Fibroblast of villous mesenchyme (primary cell): ENCODE measurements at regions not wholly inside any gene's neighbourhood (a gene's known extent, or its start where the extent isn't known, plus 50 kb on each side); places are given as distances from the start of the nearest gene placed in this dataset.

Experiments
- DNase-seq: peaks from one replicate; pipeline ENCODE4 v3.0.0-alpha.2; 2010; ENCODE audit warnings: low read depth
- H3K4me3 ChIP-seq: 2 replicates; pipeline ENCODE4 v1.5.1; 2011; ENCODE audit warnings: low read depth, mild to moderate bottlenecking, low read length
- TF ChIP-seq, protein P1 (sequence below): IDR thresholded peaks from 2 replicates; pipeline ENCODE4 v1.5.1; 2012; ENCODE audit warnings: low read depth, mild to moderate bottlenecking, low read length; ENCODE audit not compliant: insufficient read depth

DNA sequence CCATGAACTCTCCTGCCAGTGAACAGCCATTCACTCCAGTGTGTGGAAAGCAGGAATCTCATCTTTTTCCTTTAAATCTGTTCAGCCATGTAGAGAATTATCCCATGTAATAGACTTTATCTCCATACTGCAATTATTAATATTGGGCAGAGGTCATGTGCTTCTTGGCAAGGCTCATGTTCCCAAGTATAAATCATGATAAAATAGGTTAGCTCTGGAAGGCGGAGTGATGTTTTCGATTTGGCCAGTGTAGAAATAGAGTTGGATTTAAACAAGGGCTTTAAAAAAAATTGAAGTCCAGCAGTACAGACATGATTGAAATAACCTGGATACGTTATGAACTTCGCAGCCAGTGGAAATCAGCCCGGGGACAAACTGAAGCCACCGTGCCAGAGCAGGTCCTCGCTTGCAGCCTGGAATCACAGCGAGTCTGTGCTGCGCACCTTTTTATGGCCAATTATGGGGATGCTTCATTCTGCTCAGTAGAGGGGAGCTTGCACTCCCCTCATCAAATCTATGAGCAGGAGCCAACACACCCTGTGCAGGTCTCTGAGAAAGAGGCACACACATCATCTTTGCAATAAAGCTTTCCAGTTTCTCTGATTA, 654.0 kb upstream of the MKI67 start:
- no peak overlapping the region for H3K4me3 ChIP-seq
- DNase-seq = no peak
- TF ChIP-seq, protein P1, sequence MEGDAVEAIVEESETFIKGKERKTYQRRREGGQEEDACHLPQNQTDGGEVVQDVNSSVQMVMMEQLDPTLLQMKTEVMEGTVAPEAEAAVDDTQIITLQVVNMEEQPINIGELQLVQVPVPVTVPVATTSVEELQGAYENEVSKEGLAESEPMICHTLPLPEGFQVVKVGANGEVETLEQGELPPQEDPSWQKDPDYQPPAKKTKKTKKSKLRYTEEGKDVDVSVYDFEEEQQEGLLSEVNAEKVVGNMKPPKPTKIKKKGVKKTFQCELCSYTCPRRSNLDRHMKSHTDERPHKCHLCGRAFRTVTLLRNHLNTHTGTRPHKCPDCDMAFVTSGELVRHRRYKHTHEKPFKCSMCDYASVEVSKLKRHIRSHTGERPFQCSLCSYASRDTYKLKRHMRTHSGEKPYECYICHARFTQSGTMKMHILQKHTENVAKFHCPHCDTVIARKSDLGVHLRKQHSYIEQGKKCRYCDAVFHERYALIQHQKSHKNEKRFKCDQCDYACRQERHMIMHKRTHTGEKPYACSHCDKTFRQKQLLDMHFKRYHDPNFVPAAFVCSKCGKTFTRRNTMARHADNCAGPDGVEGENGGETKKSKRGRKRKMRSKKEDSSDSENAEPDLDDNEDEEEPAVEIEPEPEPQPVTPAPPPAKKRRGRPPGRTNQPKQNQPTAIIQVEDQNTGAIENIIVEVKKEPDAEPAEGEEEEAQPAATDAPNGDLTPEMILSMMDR = no peak

GRCh38 chr10:128781637-128782036, 655.4 kb upstream of the MKI67 start:
- DNase-seq = no peak
- no peak overlapping the region for H3K4me3 ChIP-seq
- TF ChIP-seq, protein P1 = no peak

GRCh38 chr10:128784444-128784843, 658.2 kb upstream of the MKI67 start:
- H3K4me3 ChIP-seq = no peak overlapping the region
- TF ChIP-seq, protein P1 = no peak
- DNase-seq = no peak

DNA sequence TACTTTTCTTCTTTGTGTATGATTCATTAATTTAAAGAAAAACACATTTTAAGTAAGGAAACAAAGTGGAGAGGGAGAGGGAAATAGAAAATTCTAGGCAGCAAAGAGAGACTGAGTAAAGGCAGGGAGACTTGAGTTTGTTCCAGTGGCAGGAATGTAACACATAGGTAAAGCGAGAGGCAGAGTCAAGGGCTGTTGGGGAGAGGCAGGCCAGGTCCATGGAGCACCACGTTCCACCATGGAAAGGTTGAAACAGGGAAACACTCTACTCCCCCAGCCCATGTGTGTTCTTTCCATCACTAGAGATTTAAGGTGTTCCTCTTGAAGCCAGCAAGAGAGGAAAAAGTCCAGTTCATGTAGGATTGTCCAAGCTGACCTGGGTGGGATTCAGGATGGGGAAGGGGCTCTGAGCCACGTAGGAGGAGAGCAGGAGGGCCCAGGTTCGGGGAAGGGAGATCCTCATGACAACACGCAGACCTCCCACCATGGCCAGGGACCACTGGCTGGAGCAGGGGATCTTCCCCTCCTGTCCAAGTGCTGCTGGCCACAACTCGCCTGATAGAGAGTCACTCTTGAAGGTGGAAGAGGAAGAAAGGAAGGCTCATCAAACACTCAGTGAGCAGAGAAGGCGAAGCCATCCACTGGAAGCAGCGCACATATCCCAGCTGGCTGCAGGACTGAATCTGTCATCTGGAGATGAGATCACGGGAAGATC, 666.4 kb upstream of the MKI67 start:
- TF ChIP-seq, protein P1 = no peak
- DNase-seq = no peak
- H3K4me3 ChIP-seq = no peak overlapping the region

GRCh38 chr10:128793726-128794655, 667.8 kb upstream of the MKI67 start:
- no peak overlapping the region for H3K4me3 ChIP-seq
- DNase-seq = no peak
- TF ChIP-seq, protein P1 = no peak

DNA sequence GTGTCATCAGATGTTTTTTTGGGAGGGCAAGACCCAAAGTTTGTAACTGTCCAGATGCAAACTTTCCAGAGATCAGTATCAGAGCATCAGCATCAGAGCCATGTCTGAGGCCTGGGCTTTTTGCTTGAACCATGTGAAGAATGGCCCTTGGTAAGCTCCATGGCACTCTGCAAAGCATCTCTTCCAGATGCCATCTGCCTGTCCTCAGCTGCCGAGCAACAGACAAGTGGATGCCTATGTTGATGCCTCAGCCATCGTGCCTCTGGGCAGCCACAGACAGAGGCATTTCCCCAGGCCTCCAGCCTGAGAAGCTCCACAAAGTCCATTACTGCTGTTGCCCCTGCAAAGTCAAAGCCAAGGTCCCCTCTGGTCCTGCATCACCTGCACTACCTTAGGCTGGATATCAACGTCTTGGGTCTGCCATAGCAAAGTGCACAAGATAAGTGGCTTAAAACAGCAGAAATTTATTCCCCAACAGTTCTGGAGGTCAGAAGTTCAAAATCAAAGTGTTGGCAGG, 670.2 kb upstream of the MKI67 start:
- TF ChIP-seq, protein P1 = no peak
- no peak for DNase-seq
- no peak overlapping the region for H3K4me3 ChIP-seq
